HFF-Myc (cell line): ENCODE measurements at regions not wholly inside any gene's neighbourhood (a gene's known extent, or its start where the extent isn't known, plus 50 kb on each side); places are given as distances from the start of the nearest gene placed in this dataset.

Source experiments
- DNase-seq: peaks from one replicate; pipeline ENCODE4 v3.0.0-alpha.2; 2011; ENCODE audit warnings: low read depth; ENCODE audit errors: extremely low read depth
- H3K4me3 ChIP-seq: replicated peaks from 2 replicates; pipeline ENCODE4 v1.5.1; 2011; ENCODE audit warnings: low read depth, mild to moderate bottlenecking, control low read depth, low read length
- CTCF ChIP-seq: IDR thresholded peaks from 2 replicates; pipeline ENCODE4 v1.5.1; 2012; ENCODE audit warnings: mild to moderate bottlenecking, low read depth, low read length, control low read depth; ENCODE audit errors: missing control alignments

GRCh38 chr3:94234177-94234788 lies 171.4 kb downstream of the NSUN3 start:
- peak; percentile 4 for DNase-seq
- no peak overlapping the region for H3K4me3 ChIP-seq
- TF ChIP-seq CTCF: peak; percentile 55

- DNase-seq: no peak
- TF ChIP-seq CTCF: no peak
- H3K4me3 ChIP-seq: no peak overlapping the region
Observed at GRCh38 chr3:94241986-94242385, 179.1 kb downstream of the NSUN3 start.

GRCh38 chr3:94246171-94246570 lies 183.3 kb downstream of the NSUN3 start:
- DNase-seq: no peak
- no peak overlapping the region for H3K4me3 ChIP-seq
- TF ChIP-seq CTCF: no peak

GRCh38 chr3:94248042-94248441 lies 185.2 kb downstream of the NSUN3 start:
- DNase-seq: no peak
- no peak for TF ChIP-seq CTCF
- no peak overlapping the region for H3K4me3 ChIP-seq

GRCh38 chr3:94249491-94250079 lies 186.7 kb downstream of the NSUN3 start:
- no peak overlapping the region for H3K4me3 ChIP-seq
- DNase-seq: peak; percentile 44
- TF ChIP-seq CTCF: peak; percentile 84

GRCh38 chr3:94251566-94251965 lies 188.7 kb downstream of the NSUN3 start:
- H3K4me3 ChIP-seq: no peak overlapping the region
- no peak for DNase-seq
- TF ChIP-seq CTCF: no peak

- TF ChIP-seq CTCF: no peak
- DNase-seq: no peak
Observed at GRCh38 chr3:94252316-94252715, 189.5 kb downstream of the NSUN3 start.

More at GRCh38 chr3:94252316-94252715, 189.5 kb downstream of the NSUN3 start:
- no peak overlapping the region for H3K4me3 ChIP-seq
